Omental fat pad (tissue), 3 donors: ENCODE measurements at regions not wholly inside any gene's neighbourhood (a gene's known extent, or its start where the extent isn't known, plus 50 kb on each side); places are given as distances from the start of the nearest gene placed in this dataset.
"Not testable (repeated sequence)": the region's sequence is repeated elsewhere in the genome, so short reads cannot be mapped to it uniquely, and the experiment has no call there.

Experiments
- ATAC-seq: fragments of 150-250 bp; one replicate; pipeline ENCODE4 v1.9.1; 2016; ENCODE audit warnings: mild to moderate bottlenecking, moderate library complexity; ENCODE audit not compliant: low FRiP score
- DNase-seq: peaks from one replicate; pipeline ENCODE4 v3.0.0-alpha.2; 2019; ENCODE audit warnings: low spot score
- CTCF ChIP-seq, 3 donors: fragments of 450-650 bp; IDR thresholded peaks; one replicate each; pipeline ENCODE4 v1.5.1; 2016 to 2017; ENCODE audit warnings: antibody characterized with exemption in 3 of 3, mild to moderate bottlenecking in 3 of 3, moderate library complexity in 2 of 3

GRCh38 chr6:3920321-3920720 is 71.1 kb downstream of the FAM50B start:
- TF ChIP-seq CTCF (IDR thresholded peaks at IDR 0.05): no peak
- no peak for DNase-seq
- ATAC-seq: no peak

- ATAC-seq (no peak), DNase-seq (no peak)
- no peak for TF ChIP-seq CTCF (IDR thresholded peaks at IDR 0.05)
Measured at GRCh38 chr6:3921663-3922062, 72.5 kb downstream of the FAM50B start.

GRCh38 chr6:3922619-3923018 is 73.4 kb downstream of the FAM50B start:
- not testable (repeated sequence) for DNase-seq, ATAC-seq

GRCh38 chr6:3925223-3926149 is 76.3 kb downstream of the FAM50B start:
- not testable (repeated sequence) for ATAC-seq, DNase-seq

GRCh38 chr6:3926150-3926482 is 76.9 kb downstream of the FAM50B start:
- no peak for DNase-seq
- no peak for ATAC-seq
- no peak for TF ChIP-seq CTCF (IDR thresholded peaks at IDR 0.05)

- DNase-seq: no peak
- ATAC-seq: no peak
- no peak for TF ChIP-seq CTCF (IDR thresholded peaks at IDR 0.05)
Measured at GRCh38 chr6:3928111-3928510, 78.9 kb downstream of the FAM50B start.

GRCh38 chr6:3929281-3929798 is 80.2 kb downstream of the FAM50B start:
- TF ChIP-seq CTCF (IDR thresholded peaks at IDR 0.05): no peak
- no peak for DNase-seq
- ATAC-seq: peak; percentile 52

GRCh38 chr6:3937438-3937837 is 88.3 kb downstream of the FAM50B start:
- DNase-seq: no peak
- no peak for TF ChIP-seq CTCF (IDR thresholded peaks at IDR 0.05)
- no peak for ATAC-seq
